ENCODE measurements at regions not wholly inside any gene's neighbourhood (a gene's known extent, or its start where the extent isn't known, plus 50 kb on each side); places are given as distances from the start of the nearest gene placed in this dataset.

DNA sequence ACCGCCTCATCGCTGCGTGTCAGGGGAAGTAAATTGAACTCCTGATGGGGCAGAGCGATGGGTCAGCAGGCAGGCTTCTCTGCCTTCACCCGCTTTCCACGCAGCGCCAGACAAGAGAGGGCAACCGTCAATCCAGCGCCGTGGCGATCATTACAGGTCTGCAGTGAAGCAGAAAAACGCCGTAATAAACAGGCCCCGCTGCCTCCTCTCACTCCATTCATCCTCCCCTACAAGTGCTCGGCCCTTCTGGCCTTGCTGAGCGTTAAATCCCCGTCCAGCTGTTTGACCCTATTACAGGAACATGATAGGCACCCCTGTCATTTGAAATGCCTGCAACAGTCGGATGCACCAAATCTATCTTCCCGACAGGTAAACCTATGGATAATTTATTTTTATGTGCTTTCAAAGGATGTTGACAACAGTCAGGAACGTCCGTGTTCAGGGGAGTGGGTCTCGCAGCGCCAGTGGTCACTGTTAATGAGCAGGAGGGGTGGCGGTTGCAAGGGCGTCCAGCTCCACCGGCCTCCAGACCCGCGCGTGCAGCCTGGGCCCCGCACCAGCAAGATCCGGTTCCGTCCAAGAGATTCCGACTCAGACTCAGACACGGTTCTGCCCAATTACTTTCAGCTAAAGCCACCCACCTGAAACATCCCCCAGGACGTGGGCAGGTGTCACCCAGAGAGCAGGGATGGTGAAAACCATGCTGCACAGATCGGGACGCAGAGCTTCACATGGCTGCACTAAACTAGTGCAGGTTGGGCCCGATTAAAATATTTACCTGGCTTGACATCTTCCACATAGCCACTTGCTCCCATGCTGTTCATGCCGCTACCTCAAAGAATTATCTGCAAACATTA lies 508.0 kb upstream of the MGMT start:
- no peak overlapping the region for H3K27ac ChIP-seq (ENCODE audit: low read depth, low read length)
- H3K27me3 Mint-ChIP-seq = no peaks in the 10 kb centered on the region
- no peak overlapping the region for H3K4me3 Mint-ChIP-seq
- H3K9me3 Mint-ChIP-seq = peaks cover 0 to 1% (median 0%) of the 10 kb centered on the region in 8 donors
- no peak overlapping the region for H3K4me3 ChIP-seq (ENCODE audit: low read length in 2 of 2)
- DNase-seq = no peak
- ChIA-PET POLR2A (ENCODE audit: partially characterized antibody) (no interaction called here), CTCF (ENCODE audit: partially characterized antibody) (no interaction called here)
- no peaks in the 10 kb centered on the region for H3K36me3 Mint-ChIP-seq
- no peak overlapping the region for H3K27ac Mint-ChIP-seq
- intact Hi-C loops (cut with micrococcal nuclease) = no loop called here
- H3K36me3 ChIP-seq (ENCODE audit: insufficient read depth, low read length) = no peaks in the 10 kb centered on the region
- H3K4me1 Mint-ChIP-seq = no peaks in the 10 kb centered on the region
- no peaks in the 10 kb centered on the region for H3K27me3 ChIP-seq (ENCODE audit: insufficient read depth, low read length)
- H3K4me1 ChIP-seq (ENCODE audit: insufficient read depth, low read length) = no peaks in the 10 kb centered on the region
- H3K9me3 ChIP-seq (ENCODE audit: control insufficient read depth in 1 of 2, low read length in 2 of 2) = no peaks in the 10 kb centered on the region

GRCh38 chr10:128959746-128960145 lies 507.3 kb upstream of the MGMT start:
- intact Hi-C loops (cut with micrococcal nuclease) = no loop called here
- CTCF ChIA-PET (ENCODE audit: partially characterized antibody) = no interaction called here
- no peak for DNase-seq
- H3K27ac ChIP-seq (ENCODE audit: low read depth, low read length) = no peak overlapping the region
- no peaks in the 10 kb centered on the region for H3K36me3 ChIP-seq (ENCODE audit: insufficient read depth, low read length)
- H3K27ac Mint-ChIP-seq = no peak overlapping the region
- H3K4me1 ChIP-seq (ENCODE audit: insufficient read depth, low read length) = no peaks in the 10 kb centered on the region
- no peaks in the 10 kb centered on the region for H3K4me1 Mint-ChIP-seq
- no peaks in the 10 kb centered on the region for H3K36me3 Mint-ChIP-seq
- peaks cover 0 to 1% (median 0%) of the 10 kb centered on the region in 8 donors for H3K9me3 Mint-ChIP-seq
- no peak overlapping the region for H3K4me3 Mint-ChIP-seq
- no peak overlapping the region for H3K4me3 ChIP-seq (ENCODE audit: low read length in 2 of 2)
- POLR2A ChIA-PET (ENCODE audit: partially characterized antibody) = no interaction called here
- H3K27me3 Mint-ChIP-seq = no peaks in the 10 kb centered on the region
- no peaks in the 10 kb centered on the region for H3K27me3 ChIP-seq (ENCODE audit: insufficient read depth, low read length)
- H3K9me3 ChIP-seq (ENCODE audit: control insufficient read depth in 1 of 2, low read length in 2 of 2) = no peaks in the 10 kb centered on the region

GRCh38 chr10:128960517-128960916 lies 506.5 kb upstream of the MGMT start:
- no peak overlapping the region for H3K27ac Mint-ChIP-seq
- H3K27ac ChIP-seq (ENCODE audit: low read depth, low read length) = no peak overlapping the region
- intact Hi-C loops (cut with micrococcal nuclease) = no loop called here
- POLR2A ChIA-PET (ENCODE audit: partially characterized antibody) = no interaction called here
- H3K4me1 ChIP-seq (ENCODE audit: insufficient read depth, low read length) = no peaks in the 10 kb centered on the region
- CTCF ChIA-PET (ENCODE audit: partially characterized antibody) = no interaction called here
- H3K9me3 Mint-ChIP-seq = peaks cover 0 to 4% (median 0%) of the 10 kb centered on the region in 8 donors
- no peak overlapping the region for H3K4me3 ChIP-seq (ENCODE audit: low read length in 2 of 2)
- H3K27me3 ChIP-seq (ENCODE audit: insufficient read depth, low read length) = no peaks in the 10 kb centered on the region
- no peaks in the 10 kb centered on the region for H3K9me3 ChIP-seq (ENCODE audit: control insufficient read depth in 1 of 2, low read length in 2 of 2)
- H3K4me3 Mint-ChIP-seq = no peak overlapping the region
- no peaks in the 10 kb centered on the region for H3K36me3 Mint-ChIP-seq
- DNase-seq = no peak
- H3K4me1 Mint-ChIP-seq = no peaks in the 10 kb centered on the region
- no peaks in the 10 kb centered on the region for H3K36me3 ChIP-seq (ENCODE audit: insufficient read depth, low read length)
- H3K27me3 Mint-ChIP-seq = no peaks in the 10 kb centered on the region

- H3K27ac Mint-ChIP-seq = no peak overlapping the region
- no peaks in the 10 kb centered on the region for H3K27me3 Mint-ChIP-seq
- H3K4me3 Mint-ChIP-seq = no peak overlapping the region
- peaks cover 0 to 4% (median 0%) of the 10 kb centered on the region in 8 donors for H3K9me3 Mint-ChIP-seq
- CTCF ChIA-PET (ENCODE audit: partially characterized antibody) = interaction anchor here (0.7 kb wide), 1 partner anchor 100 kb away, joined by 3 read pairs; no protein-coding TSS in a partner anchor
- Histone ChIP-seq H3K27ac (ENCODE audit: low read depth, low read length) (no peak overlapping the region), H3K4me3 (ENCODE audit: low read length in 2 of 2) (no peak overlapping the region), H3K9me3 (ENCODE audit: control insufficient read depth in 1 of 2, low read length in 2 of 2) (no peaks in the 10 kb centered on the region), H3K27me3 (ENCODE audit: insufficient read depth, low read length) (no peaks in the 10 kb centered on the region), H3K4me1 (ENCODE audit: insufficient read depth, low read length) (no peaks in the 10 kb centered on the region), H3K36me3 (ENCODE audit: insufficient read depth, low read length) (no peaks in the 10 kb centered on the region)
- POLR2A ChIA-PET (ENCODE audit: partially characterized antibody) = no interaction called here
- no peaks in the 10 kb centered on the region for H3K36me3 Mint-ChIP-seq
- intact Hi-C loops (cut with micrococcal nuclease) = no loop called here
- H3K4me1 Mint-ChIP-seq = no peaks in the 10 kb centered on the region
- no peak for DNase-seq
Observed at GRCh38 chr10:128962182-128962581, 504.9 kb upstream of the MGMT start.

GRCh38 chr10:128963211-128964099 lies 503.6 kb upstream of the MGMT start:
- H3K27me3 Mint-ChIP-seq = peaks cover 0 to 3% of the 10 kb centered on the region in 2 donors
- H3K9me3 ChIP-seq (ENCODE audit: control insufficient read depth in 1 of 2, low read length in 2 of 2) = no peaks in the 10 kb centered on the region
- no peaks in the 10 kb centered on the region for H3K27me3 ChIP-seq (ENCODE audit: insufficient read depth, low read length)
- H3K27ac Mint-ChIP-seq = no peak overlapping the region
- no peak overlapping the region for H3K4me3 ChIP-seq (ENCODE audit: low read length in 2 of 2)
- ChIA-PET POLR2A (ENCODE audit: partially characterized antibody) (no interaction called here), CTCF (ENCODE audit: partially characterized antibody) (no interaction called here)
- H3K4me1 Mint-ChIP-seq = no peaks in the 10 kb centered on the region
- DNase-seq = no peak
- H3K36me3 ChIP-seq (ENCODE audit: insufficient read depth, low read length) = no peaks in the 10 kb centered on the region
- intact Hi-C loops (cut with micrococcal nuclease) = no loop called here
- H3K4me1 ChIP-seq (ENCODE audit: insufficient read depth, low read length) = no peaks in the 10 kb centered on the region
- H3K9me3 Mint-ChIP-seq = peaks cover 0 to 4% (median 0%) of the 10 kb centered on the region in 8 donors
- no peak overlapping the region for H3K4me3 Mint-ChIP-seq
- no peaks in the 10 kb centered on the region for H3K36me3 Mint-ChIP-seq
- no peak overlapping the region for H3K27ac ChIP-seq (ENCODE audit: low read depth, low read length)

DNA sequence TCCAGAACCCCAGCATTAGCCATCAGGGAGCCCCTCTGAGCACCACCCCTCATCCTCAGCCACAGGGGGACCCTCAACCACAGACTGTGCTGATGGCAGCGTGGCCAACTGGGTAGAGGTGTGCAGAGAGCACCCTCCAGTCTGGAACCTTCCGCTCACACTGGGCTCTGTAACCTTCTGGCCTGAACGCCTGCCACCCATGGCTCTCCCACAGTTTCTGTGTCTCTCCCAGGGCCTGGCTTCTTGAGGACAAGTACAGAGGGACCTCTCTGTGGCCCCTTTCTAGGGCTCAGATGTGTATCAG lies 503.0 kb upstream of the MGMT start:
- Histone ChIP-seq H3K9me3 (ENCODE audit: control insufficient read depth in 1 of 2, low read length in 2 of 2) (no peaks in the 10 kb centered on the region), H3K36me3 (ENCODE audit: insufficient read depth, low read length) (no peaks in the 10 kb centered on the region), H3K27ac (ENCODE audit: low read depth, low read length) (no peak overlapping the region), H3K27me3 (ENCODE audit: insufficient read depth, low read length) (no peaks in the 10 kb centered on the region), H3K4me3 (ENCODE audit: low read length in 2 of 2) (no peak overlapping the region), H3K4me1 (ENCODE audit: insufficient read depth, low read length) (no peaks in the 10 kb centered on the region)
- POLR2A ChIA-PET (ENCODE audit: partially characterized antibody) = no interaction called here
- H3K36me3 Mint-ChIP-seq = no peaks in the 10 kb centered on the region
- CTCF ChIA-PET (ENCODE audit: partially characterized antibody) = no interaction called here
- peaks cover 0 to 4% (median 0%) of the 10 kb centered on the region in 8 donors for H3K9me3 Mint-ChIP-seq
- H3K4me1 Mint-ChIP-seq = no peaks in the 10 kb centered on the region
- intact Hi-C loops (cut with micrococcal nuclease) = no loop called here
- DNase-seq = no peak
- peaks cover 0 to 3% of the 10 kb centered on the region in 2 donors for H3K27me3 Mint-ChIP-seq
- no peak overlapping the region for H3K4me3 Mint-ChIP-seq
- no peak overlapping the region for H3K27ac Mint-ChIP-seq

DNA sequence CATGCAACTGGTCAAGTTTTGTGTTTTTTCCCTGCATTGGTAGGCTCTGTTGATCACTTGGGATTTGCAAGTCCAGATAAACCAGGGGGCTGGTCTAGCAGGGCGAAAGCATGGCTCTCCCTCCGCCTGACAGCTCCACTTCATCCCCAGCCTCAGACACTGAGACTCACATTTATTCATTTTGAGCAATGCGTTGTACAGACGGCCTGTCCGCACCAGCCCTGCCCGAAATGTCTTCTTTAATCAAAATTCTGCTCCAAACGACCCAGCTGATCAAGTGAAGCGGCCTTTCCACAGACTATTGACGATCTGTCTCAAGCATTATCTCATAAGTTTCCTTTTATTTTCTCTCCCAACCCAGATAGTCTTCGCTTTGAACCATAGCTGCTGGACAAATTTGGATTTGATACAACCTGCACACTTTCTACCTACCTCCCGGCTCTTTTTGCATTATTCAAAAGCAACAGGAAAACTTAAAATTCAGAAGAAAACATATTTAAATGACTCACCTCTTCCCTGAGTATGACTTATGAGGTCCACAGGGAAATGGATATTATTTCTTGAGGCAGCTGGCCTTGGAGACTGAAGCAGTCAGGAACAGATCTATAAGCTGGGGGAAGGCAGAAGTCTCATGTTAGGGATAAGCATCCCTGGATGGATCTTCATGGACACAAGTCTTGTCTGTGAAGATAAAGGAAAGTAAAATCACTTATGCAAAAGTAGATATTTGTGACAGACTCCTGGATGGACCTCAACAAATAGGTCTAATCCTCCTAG lies 498.9 kb upstream of the MGMT start:
- no peaks in the 10 kb centered on the region for H3K36me3 Mint-ChIP-seq
- H3K4me3 Mint-ChIP-seq = no peak overlapping the region
- no peak for DNase-seq
- Histone ChIP-seq H3K4me3 (ENCODE audit: low read length in 2 of 2) (no peak overlapping the region), H3K27ac (ENCODE audit: low read depth, low read length) (no peak overlapping the region), H3K27me3 (ENCODE audit: insufficient read depth, low read length) (no peaks in the 10 kb centered on the region), H3K9me3 (ENCODE audit: control insufficient read depth in 1 of 2, low read length in 2 of 2) (no peaks in the 10 kb centered on the region), H3K36me3 (ENCODE audit: insufficient read depth, low read length) (no peaks in the 10 kb centered on the region), H3K4me1 (ENCODE audit: insufficient read depth, low read length) (no peaks in the 10 kb centered on the region)
- POLR2A ChIA-PET (ENCODE audit: partially characterized antibody) = no interaction called here
- CTCF ChIA-PET (ENCODE audit: partially characterized antibody) = no interaction called here
- peaks cover 0 to 3% of the 10 kb centered on the region in 2 donors for H3K27me3 Mint-ChIP-seq
- intact Hi-C loops (cut with micrococcal nuclease) = no loop called here
- H3K27ac Mint-ChIP-seq = no peak overlapping the region
- H3K9me3 Mint-ChIP-seq = peaks cover 0 to 4% (median 0%) of the 10 kb centered on the region in 8 donors
- no peaks in the 10 kb centered on the region for H3K4me1 Mint-ChIP-seq

Measured in CD4-positive, alpha-beta memory T cell (primary cell).